ENCODE measurements at regions not wholly inside any gene's neighbourhood (a gene's known extent, or its start where the extent isn't known, plus 50 kb on each side); places are given as distances from the start of the nearest gene placed in this dataset.

DNA sequence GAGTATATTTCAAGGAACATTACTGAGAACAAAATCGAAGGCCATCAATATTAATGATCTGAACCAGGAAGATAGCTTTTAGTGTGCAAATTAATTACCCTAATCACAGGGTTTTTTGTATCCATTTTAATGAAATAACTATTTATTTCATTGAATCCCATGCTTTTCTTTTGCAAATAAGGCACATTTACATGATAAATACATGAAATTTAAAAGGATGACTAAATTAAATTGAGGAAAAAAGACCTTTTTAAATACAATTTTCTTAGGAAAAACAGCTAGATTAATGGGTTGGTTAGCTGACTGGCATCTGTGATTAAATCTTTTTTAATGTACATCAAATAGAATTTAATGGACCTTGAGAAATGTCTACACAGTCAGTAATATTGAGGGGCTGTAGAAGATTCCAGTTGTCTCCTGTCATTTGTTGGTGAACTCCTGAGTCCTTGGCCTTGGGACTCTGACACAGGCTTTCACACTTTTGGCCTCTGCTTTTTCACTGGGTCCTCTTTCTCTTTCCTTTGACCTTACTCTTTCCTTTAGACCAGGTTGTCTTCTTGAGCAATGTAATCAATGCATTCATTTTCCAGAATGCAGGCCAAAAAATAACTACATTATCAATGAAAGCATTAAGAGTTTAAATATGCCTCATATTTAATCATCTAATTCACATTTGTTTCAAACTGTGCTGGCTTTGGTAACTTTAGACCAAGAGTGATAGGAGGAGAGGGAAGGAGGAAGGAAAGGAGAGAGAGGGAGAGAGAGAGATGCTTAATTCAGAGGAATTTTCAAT is 511.5 kb downstream of the ZNF608 start:
- Histone ChIP-seq H3K27me3 (ENCODE audit: insufficient read depth) (no peaks in the 10 kb centered on the region), H3K4me3 (ENCODE audit: low read depth in 2 of 2, low read length in 1 of 2) (no peak overlapping the region), H3K9me2 (no peaks in the 10 kb centered on the region), H2AFZ (ENCODE audit: low read depth) (no peak overlapping the region), H3K4me2 (no peak overlapping the region), H3K9me3 (no peaks in the 10 kb centered on the region), H3K9ac (no peak overlapping the region), H3K36me3 (replicated peaks in 1 of 2; ENCODE audit: control insufficient read depth in 1 of 2, insufficient read depth in 2 of 2, low read length in 1 of 2) (no peaks in the 10 kb centered on the region), H3K27ac (ENCODE audit: low read depth in 2 of 2, low read length in 1 of 2) (peak overlapping the region in 1 of 2 experiments; percentile 55; a peak in 1 of 4 replicates), H3K4me1 (ENCODE audit: control insufficient read depth in 1 of 2, insufficient read depth in 2 of 2, low read depth in 1 of 2, low read length in 1 of 2) (peaks cover 0 to 25% of the 10 kb centered on the region in 2 experiments; a peak in 2 of 4 replicates), H3F3A (replicated peaks; ENCODE audit: insufficient read depth) (no peaks in the 10 kb centered on the region), H4K20me1 (ENCODE audit: insufficient read depth) (no peaks in the 10 kb centered on the region), H3K79me2 (ENCODE audit: insufficient read depth) (no peaks in the 10 kb centered on the region)
- WGBS (ENCODE audit: low lambda C conversion rate), result 29% methylated on average over 1 of the region's 1 CpG
- ChIA-PET CTCF (no interaction called here), POLR2A (no interaction called here)
- TF ChIP-seq MEF2A (IDR thresholded peaks at IDR 0.05; ENCODE audit: borderline replicate concordance, low read depth) (no peak), GATA2 (CRISPR knock-in tag; IDR thresholded peaks at IDR 0.05) (no peak), RAD21 (IDR thresholded peaks at IDR 0.05; ENCODE audit: low read length) (no peak), EZH2phosphoT487 (IDR thresholded peaks at IDR 0.05; ENCODE audit: borderline replicate concordance, low read depth) (no peak), TCF12 (IDR thresholded peaks at IDR 0.05) (no peak), NRF1 (IDR thresholded peaks at IDR 0.05; ENCODE audit: low read depth, low read length) (no peak), GABPA (IDR thresholded peaks at IDR 0.05; ENCODE audit: low read depth) (no peak), MXI1 (IDR thresholded peaks at IDR 0.05; ENCODE audit: low read depth, low read length) (no peak), ELF1 (IDR thresholded peaks at IDR 0.05) (no peak), TAF1 (IDR thresholded peaks at IDR 0.05; ENCODE audit: borderline replicate concordance, low read depth, low read length) (no peak), SIN3A (IDR thresholded peaks at IDR 0.05; ENCODE audit: borderline replicate concordance, low read depth, low read length) (no peak)
- TF ChIP-seq, protein P1, sequence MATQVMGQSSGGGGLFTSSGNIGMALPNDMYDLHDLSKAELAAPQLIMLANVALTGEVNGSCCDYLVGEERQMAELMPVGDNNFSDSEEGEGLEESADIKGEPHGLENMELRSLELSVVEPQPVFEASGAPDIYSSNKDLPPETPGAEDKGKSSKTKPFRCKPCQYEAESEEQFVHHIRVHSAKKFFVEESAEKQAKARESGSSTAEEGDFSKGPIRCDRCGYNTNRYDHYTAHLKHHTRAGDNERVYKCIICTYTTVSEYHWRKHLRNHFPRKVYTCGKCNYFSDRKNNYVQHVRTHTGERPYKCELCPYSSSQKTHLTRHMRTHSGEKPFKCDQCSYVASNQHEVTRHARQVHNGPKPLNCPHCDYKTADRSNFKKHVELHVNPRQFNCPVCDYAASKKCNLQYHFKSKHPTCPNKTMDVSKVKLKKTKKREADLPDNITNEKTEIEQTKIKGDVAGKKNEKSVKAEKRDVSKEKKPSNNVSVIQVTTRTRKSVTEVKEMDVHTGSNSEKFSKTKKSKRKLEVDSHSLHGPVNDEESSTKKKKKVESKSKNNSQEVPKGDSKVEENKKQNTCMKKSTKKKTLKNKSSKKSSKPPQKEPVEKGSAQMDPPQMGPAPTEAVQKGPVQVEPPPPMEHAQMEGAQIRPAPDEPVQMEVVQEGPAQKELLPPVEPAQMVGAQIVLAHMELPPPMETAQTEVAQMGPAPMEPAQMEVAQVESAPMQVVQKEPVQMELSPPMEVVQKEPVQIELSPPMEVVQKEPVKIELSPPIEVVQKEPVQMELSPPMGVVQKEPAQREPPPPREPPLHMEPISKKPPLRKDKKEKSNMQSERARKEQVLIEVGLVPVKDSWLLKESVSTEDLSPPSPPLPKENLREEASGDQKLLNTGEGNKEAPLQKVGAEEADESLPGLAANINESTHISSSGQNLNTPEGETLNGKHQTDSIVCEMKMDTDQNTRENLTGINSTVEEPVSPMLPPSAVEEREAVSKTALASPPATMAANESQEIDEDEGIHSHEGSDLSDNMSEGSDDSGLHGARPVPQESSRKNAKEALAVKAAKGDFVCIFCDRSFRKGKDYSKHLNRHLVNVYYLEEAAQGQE (IDR thresholded peaks at IDR 0.05; ENCODE audit: low read depth, low read length), result no peak
- TF ChIP-seq, protein P2, sequence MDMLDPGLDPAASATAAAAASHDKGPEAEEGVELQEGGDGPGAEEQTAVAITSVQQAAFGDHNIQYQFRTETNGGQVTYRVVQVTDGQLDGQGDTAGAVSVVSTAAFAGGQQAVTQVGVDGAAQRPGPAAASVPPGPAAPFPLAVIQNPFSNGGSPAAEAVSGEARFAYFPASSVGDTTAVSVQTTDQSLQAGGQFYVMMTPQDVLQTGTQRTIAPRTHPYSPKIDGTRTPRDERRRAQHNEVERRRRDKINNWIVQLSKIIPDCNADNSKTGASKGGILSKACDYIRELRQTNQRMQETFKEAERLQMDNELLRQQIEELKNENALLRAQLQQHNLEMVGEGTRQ (IDR thresholded peaks at IDR 0.05; ENCODE audit: borderline replicate concordance, low read depth, low read length), result no peak
- TF ChIP-seq, protein P3, sequence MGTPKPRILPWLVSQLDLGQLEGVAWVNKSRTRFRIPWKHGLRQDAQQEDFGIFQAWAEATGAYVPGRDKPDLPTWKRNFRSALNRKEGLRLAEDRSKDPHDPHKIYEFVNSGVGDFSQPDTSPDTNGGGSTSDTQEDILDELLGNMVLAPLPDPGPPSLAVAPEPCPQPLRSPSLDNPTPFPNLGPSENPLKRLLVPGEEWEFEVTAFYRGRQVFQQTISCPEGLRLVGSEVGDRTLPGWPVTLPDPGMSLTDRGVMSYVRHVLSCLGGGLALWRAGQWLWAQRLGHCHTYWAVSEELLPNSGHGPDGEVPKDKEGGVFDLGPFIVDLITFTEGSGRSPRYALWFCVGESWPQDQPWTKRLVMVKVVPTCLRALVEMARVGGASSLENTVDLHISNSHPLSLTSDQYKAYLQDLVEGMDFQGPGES (IDR thresholded peaks at IDR 0.05; ENCODE audit: low read depth, low read length), result no peak
- TF ChIP-seq, protein P4, sequence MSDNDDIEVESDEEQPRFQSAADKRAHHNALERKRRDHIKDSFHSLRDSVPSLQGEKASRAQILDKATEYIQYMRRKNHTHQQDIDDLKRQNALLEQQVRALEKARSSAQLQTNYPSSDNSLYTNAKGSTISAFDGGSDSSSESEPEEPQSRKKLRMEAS (IDR thresholded peaks at IDR 0.05; ENCODE audit: low read depth), result no peak
- no peak for DNase-seq

Data from SK-N-SH (cell line).